GM13977 (cell line): ENCODE measurements at regions not wholly inside any gene's neighbourhood (a gene's known extent, or its start where the extent isn't known, plus 50 kb on each side); places are given as distances from the start of the nearest gene placed in this dataset.
"Not testable (repeated sequence)": the region's sequence is repeated elsewhere in the genome, so short reads cannot be mapped to it uniquely, and the experiment has no call there.

ENCODE experiments used
- DNase-seq: peaks from one replicate; pipeline ENCODE4 v3.0.0; 2012; ENCODE audit warnings: low spot score
- CTCF ChIP-seq: IDR thresholded peaks from 2 replicates; pipeline ENCODE4 v1.5.1; 2012; ENCODE audit warnings: mild to moderate bottlenecking, control low read depth; ENCODE audit not compliant: insufficient read depth; ENCODE audit errors: extremely low read depth, missing control alignments
- in situ Hi-C: fragments of 300-500 bp; cut with MboI; formaldehyde crosslinking; loops from one replicate; pipeline ENCODE4 v1.12.0; 2022; ENCODE audit warnings: low sequenced_read_pairs, low pct_unique_long_range_greater_than_20kb, mixed read lengths, inconsistent platforms; ENCODE audit not compliant: unreplicated experiment

- DNase-seq, in situ Hi-C loops: not testable (repeated sequence)
Observed at GRCh38 chr13:109702030-109702597, 84.3 kb downstream of the IRS2 start.

- in situ Hi-C loops: no loop called here
- no peak for DNase-seq
- TF ChIP-seq CTCF: no peak
Observed at GRCh38 chr13:109700176-109700575, 86.2 kb downstream of the IRS2 start.

GRCh38 chr13:109699628-109700071, 86.7 kb downstream of the IRS2 start:
- no peak for DNase-seq
- in situ Hi-C loops: no loop called here

GRCh38 chr13:109698779-109699178, 87.6 kb downstream of the IRS2 start:
- no peak for TF ChIP-seq CTCF
- in situ Hi-C loops: no loop called here
- no peak for DNase-seq

More at GRCh38 chr13:109699628-109700071, 86.7 kb downstream of the IRS2 start:
- no peak for TF ChIP-seq CTCF

GRCh38 chr13:109697936-109698335, 88.4 kb downstream of the IRS2 start:
- in situ Hi-C loops: no loop called here
- no peak for DNase-seq
- no peak for TF ChIP-seq CTCF

GRCh38 chr13:109695402-109696190, 90.8 kb downstream of the IRS2 start:
- DNase-seq: no peak
- in situ Hi-C loops: no loop called here
- TF ChIP-seq CTCF: no peak

- TF ChIP-seq CTCF: no peak
- in situ Hi-C loops: no loop called here
- no peak for DNase-seq
Observed at GRCh38 chr13:109694972-109695371, 91.4 kb downstream of the IRS2 start.
